Stimulated activated CD8-positive, alpha-beta memory T cell treated with anti-CD3 and anti-CD28 coated beads, Interleukin-2, amount 100 ng/mL, for 48 hours (primary cell): ENCODE measurements at regions not wholly inside any gene's neighbourhood (a gene's known extent, or its start where the extent isn't known, plus 50 kb on each side); places are given as distances from the start of the nearest gene placed in this dataset.
"Not testable (repeated sequence)": the region's sequence is repeated elsewhere in the genome, so short reads cannot be mapped to it uniquely, and the experiment has no call there.

Source experiments
- DNase-seq, 2 donors: peaks; one replicate each; pipeline ENCODE4 v3.0.0-alpha.2; 2020; ENCODE audit warnings: low read depth in 2 of 2

DNA sequence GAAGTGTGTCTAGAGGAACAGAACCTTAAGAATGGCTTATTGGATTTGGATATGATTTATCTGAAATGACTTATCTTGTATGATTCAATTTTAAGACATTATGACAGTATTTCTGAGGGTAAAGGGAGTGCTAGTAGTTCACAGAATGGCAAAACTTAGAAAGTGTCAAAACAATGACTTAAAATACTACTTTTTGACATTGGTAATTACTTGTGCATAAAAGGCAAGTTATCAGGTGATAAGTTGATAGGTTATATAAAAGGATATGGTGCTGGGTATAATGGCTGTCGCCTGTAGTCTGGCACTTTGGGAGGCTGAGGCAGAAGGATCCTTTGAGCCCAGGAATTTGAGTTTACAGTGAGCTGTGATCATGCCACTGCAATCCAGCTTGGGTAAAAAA, 494.4 kb downstream of the CDH9 start:
- no peak for DNase-seq

- DNase-seq: no peak
Measured at GRCh38 chr5:26538226-26538625, 500.2 kb downstream of the CDH9 start.

- no peak for DNase-seq
Measured at GRCh38 chr5:26535215-26535614, 503.2 kb downstream of the CDH9 start.

DNA sequence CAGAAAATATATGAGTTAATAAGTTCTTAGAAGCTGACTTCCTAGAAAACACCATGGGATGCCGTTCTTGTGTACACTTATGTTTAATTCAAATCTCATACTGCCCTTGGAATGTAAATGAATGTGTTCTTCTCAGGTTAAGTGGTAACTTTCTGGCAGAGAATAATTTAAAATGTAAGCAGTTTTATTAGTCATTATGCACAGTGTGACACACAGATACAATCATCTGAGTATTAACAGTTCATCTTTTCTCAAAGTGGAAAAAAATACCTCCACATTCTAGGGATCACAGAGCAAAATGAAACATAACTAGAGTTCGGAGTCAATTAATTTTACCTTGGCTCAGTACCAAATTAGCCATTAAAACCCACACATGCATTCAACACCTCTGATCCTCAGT, 508.1 kb downstream of the CDH9 start:
- no peak for DNase-seq

GRCh38 chr5:26519245-26519644, 519.1 kb downstream of the CDH9 start:
- DNase-seq: no peak

GRCh38 chr5:26518065-26518464, 520.3 kb downstream of the CDH9 start:
- no peak for DNase-seq

DNA sequence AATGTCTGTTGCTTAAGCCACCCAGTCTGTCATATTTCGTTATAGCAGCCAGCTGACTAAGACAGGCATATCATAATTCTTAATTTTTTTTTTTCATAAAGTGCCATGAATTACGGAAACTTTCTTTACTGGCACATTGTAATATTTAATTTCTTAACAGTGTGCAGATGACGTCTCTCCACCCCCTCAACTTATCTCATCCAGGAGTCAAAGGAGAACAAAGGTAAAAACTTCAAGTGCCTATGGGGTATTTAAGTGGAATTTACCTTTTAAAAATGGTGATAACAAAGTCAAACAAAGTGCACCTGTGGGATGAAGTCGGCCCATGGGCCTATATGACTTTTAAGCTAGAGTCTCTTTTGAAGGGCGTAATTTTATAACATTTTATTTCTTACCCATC, 539.4 kb downstream of the CDH9 start:
- no peak for DNase-seq

DNA sequence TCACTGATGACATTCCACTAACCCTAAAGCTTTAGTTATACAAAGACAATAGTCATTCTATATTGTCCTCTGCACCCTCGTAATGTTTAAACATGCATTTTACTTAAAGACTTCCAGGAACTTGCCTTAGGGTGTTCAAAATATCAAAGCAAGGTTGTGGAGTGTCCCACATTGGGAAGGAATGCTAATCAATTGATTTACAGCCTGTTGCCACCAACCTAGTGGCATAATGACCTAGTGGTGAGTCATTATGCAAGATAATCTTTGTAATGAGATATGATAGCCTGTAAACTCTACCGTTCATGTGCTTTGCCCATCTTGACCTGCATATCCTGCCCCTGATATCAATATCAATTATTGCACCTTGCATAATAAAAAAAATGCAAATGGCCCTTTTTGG, 542.9 kb downstream of the CDH9 start:
- no peak for DNase-seq

DNA sequence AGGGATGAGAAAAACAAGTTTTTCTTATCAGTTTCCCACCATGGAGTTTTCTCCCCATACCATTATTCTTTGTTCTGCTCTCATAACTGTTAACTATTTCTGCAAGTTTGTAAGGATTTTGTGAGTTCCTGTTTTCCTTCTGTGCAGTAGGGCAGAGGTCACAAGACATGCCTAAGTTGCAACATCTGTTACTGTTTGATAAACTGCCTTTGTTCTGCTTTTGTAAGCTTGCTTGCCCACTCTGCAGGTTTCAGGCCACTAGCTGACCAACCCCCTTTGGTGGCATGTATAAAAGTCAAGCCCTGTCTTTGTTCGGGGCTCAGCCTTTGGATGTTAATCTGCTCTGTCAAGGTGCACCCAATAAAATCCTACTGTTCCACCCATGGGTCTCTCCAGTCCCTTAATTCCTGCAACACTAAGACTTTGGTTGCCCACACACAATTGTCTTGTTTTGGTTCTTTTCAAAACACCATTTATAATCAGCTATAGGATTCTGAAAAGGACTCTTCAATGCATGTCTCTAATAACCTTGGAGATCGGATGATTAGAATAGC, 545.4 kb downstream of the CDH9 start:
- no peak for DNase-seq

DNA sequence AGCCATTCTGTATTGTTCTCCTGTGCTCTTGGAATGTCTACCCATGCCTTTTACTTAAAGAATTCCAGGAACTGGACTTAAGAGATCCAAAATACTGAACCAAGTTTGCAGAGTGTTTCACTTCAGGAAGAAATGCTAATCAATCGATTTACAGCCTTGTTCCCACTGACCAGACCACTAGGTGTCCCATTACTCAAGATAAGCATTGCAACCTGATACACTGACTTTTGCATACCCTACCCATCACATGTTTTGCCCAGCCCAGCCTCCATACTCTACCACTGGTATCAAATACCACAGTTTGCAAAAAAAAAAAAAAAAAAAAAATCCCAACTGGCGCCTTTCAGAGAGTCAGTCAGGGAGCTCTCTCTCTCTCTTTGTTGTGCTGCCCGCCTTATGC, 550.8 kb downstream of the CDH9 start:
- no peak for DNase-seq

DNA sequence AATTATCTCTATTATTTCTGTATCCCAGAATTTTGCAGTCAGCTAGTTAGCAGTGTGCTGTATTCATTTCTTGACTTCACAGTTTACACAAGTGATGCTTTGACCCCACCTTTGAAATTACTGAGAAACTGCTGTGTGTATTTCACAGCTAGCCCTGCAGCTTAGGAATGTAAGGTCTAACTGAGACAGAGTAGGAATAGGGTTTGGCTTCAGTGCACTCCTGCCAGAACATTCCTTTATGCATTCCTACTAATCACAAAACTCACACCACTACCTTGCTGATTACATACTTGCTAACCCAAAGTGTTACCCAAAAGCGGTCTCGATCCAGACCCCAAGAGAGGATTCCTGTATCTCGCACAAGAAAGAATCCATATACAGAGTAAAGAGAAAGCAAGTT, 551.8 kb downstream of the CDH9 start:
- no peak for DNase-seq

GRCh38 chr5:26485146-26485860, 553.1 kb downstream of the CDH9 start:
- not testable (repeated sequence) for DNase-seq

DNA sequence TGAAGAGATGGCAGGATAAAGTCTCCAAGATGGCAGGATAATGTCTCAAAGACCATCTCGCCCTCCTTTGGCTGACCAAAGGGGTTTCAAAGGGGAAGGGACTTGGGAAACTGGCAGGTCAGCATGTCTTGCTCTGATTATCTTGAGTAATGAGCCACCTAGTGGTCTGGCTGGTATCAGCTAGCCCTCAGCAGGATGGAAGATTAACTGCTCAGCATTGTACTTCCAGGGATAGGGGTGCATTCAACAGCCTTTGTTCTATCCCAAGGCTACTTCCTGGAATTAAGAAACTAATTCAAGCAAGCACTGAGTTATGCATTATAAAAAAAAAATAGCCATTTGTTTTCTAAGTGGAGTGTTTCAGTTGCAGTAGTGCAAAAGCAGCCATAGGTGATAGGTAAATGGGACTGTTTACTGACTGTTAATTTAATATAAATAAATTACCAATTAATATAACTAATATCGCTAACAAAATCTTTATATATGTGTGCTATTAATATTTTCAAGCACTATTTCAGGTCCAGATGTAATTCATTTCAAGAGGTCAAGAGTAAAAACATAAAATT, 555.5 kb downstream of the CDH9 start:
- DNase-seq: no peak

DNA sequence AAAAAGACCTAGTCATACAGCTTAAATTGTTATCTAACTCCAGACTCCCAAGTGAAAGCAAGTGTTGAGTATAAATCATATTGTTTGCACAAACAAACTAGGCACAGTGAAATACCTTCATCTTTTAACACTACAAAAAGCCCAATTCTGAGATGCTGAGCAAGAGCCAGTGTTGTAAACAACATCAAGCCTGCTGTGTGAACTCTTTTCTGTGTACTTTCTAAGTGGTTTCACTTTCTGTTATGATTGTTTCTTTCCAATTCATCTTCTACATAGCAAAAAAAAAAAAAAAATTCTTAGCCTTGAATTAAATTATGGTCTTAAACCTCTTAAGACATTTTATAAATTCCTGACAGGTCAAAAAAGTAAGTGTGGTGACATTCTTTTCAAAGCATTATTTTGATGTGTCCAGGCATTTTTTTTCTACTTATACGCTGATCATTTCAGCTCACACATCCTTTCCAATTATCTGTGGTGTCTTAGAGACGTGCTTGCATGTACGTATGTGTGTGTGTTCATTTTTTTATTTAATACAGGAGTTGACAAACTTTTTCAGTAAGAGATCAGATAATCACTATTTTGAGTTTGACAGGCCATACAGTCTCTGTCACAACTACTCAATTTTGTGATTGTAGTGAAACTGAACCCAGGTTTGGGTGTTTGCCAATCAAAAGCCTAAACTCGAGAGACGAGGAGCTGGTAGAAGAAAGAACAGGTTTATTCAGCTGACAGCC, 556.1 kb downstream of the CDH9 start:
- DNase-seq: no peak

- DNase-seq: no peak
Measured at GRCh38 chr5:26470439-26470838, 567.9 kb downstream of the CDH9 start.

- DNase-seq: no peak
Measured at GRCh38 chr5:26439121-26439520, 599.3 kb downstream of the CDH9 start.

DNA sequence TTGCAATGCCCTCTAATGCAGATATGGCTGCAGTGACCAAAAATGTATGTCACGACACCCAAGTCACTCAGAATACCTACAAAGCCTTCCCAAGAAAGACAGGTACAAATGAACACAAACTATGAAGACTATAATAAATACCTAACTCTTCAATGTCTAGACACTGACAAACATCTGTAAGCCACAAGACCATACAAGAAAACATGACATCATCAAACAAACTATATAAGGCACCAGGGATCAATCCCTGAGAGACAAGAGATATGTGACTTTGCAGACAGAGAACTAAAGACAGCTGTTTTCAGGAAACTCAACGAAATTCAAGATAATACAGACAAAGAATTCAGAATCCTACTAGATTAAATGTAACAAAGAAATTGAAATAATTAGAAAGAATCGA, 603.7 kb downstream of the CDH9 start:
- DNase-seq: no peak

DNA sequence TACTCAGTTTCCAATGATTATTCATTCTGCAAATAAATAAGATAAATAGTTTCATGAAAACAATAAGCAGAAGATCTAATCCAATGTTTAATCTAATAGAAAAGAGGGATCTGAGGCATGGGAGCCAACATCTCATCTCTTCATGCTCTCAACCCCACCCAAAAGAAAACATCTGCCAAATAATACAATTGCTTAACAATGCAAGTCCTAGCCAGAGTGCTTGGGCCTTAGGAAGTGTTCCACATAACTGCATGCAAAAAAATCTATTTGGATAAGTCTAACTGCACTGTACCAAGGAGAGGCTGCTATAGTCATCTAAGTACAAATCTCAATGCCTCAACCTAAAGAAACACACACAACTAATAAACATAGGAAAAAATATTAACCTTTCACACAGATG, 606.0 kb downstream of the CDH9 start:
- no peak for DNase-seq

DNA sequence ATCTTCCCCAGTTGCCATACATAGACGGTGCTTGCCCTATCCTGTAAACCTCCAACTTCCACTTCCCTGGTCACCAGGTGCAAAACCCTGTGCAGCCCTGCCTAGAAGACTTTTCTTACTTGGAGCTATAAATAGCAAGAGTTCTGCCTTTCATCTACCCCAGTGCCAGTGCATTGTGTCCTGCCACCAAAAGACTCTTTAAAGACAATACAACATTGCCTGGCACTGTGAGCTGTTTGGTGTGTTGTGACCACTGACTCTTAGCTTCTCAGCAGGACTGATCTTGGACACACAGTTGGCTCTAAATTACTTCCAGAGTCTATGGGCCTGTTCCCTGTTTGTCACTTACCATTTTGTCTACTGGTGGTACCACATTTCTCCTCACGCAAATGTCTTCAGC, 608.1 kb downstream of the CDH9 start:
- DNase-seq: no peak

DNA sequence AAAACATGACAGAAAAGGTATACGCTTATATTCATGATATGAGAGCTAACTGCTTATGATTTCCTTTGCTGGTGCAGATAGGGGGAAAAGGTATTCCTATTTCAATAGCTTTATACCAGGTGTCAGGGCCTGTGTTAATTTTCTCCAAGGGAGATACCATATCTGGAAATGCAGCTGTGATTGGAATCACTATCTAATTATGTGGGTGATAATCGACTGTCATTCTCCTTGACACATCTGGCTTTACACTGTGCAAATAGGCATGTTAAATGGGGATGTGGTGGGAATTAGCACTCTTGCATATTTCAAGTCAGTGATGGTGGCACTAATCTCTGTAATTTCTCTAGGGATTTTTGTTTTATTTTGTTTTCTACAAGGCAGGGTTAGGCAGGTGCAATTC, 611.1 kb downstream of the CDH9 start:
- DNase-seq: no peak

DNA sequence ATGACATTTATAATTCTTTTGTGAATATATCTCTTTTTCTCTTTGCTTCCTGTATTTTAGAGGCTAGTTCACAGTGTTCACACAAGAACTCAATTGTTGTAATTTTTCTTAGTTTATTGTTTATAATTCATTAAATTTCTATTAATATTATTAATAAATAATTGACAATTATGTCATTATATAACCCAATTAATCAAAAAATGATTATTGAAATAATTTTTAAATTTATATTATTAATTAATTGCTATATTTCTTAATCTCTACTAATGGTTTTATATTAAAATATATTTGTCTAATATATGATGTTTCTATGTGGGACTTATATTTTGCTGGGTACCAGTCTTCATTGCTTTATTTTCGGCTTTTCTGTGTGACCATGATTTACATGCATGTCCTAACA, 618.4 kb downstream of the CDH9 start:
- no peak for DNase-seq

DNA sequence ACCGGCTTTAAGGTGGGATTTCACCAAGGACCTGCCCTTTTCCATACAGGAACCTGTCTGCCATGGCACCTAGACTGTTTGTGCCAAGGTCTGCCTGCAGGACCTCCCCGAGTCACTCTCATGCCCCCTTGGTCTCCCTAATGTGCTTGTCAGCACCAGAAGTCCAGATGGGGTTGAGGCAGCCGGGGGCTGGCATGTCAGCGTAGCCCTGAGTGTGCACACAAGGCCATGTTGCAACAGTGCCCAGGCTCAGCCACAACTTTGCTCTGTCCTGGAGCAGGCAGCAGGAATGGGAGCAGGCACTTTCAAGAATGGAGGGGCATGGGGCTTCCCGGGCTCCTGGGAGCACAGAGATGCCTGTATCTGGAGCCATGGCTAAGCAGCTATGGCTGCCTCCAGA, 621.5 kb downstream of the CDH9 start:
- no peak for DNase-seq
